A549 (cell line): ENCODE measurements at regions not wholly inside any gene's neighbourhood (a gene's known extent, or its start where the extent isn't known, plus 50 kb on each side); places are given as distances from the start of the nearest gene placed in this dataset.
A peak's percentile ranks its signal among the peaks of the same experiment; 100 is the strongest.

Source experiments
- ATAC-seq, 2 experiments: fragments of 200-7000 bp in 1 of 2; fragments of >200 bp in 1 of 2; cut with Nextera tagmentation in 1 of 2; cut with Tn5 transposase in 1 of 2; 3 replicates each; pipeline versions ENCODE4 v1.8.0 to v1.9.1; 2018 to 2020; ENCODE audit warnings: mild to moderate bottlenecking in 1 of 2, moderate library complexity in 1 of 2
- CTCF ChIA-PET: fragments of 300-600 bp; sonication (Branson Sonifier 250); formaldehyde crosslinking; extraction: SDS; loops from one replicate; lab custom pipeline; 2021; ENCODE audit warnings: antibody characterized with exemption, inconsistent platforms; lab: Yijun Ruan, JAX
- POLR2A ChIA-PET: fragments of 350-600 bp; formaldehyde crosslinking; extraction: SDS; loops from one replicate; lab custom pipeline; 2021; ENCODE audit warnings: antibody characterized with exemption, inconsistent platforms; lab: Yijun Ruan, JAX
- DNase-seq, 2 experiments: peaks; one replicate each; pipeline versions ENCODE4 v3.0.0 to v3.0.0-alpha.2; 2011 to 2016; ENCODE audit warnings: low read depth in 1 of 2, low spot score in 1 of 2
- FAIRE-seq: peaks from 2 replicates; lab custom pipeline; 2011; peaks lifted over from hg19 to GRCh38; lab: Jason Lieb, UNC
- H3K27ac ChIP-seq, 2 experiments: fragments of >200 bp; sonication (Bioruptor Twin); formaldehyde crosslinking; 3 replicates each; pipeline ENCODE4 v1.5.1; 2016 to 2017
- H3K4me1 ChIP-seq: fragments of >200 bp; sonication (Bioruptor Twin); formaldehyde crosslinking; 3 replicates; pipeline ENCODE4 v1.6.1; 2016
- H3K4me2 ChIP-seq: fragments of >200 bp; sonication (Bioruptor Twin); formaldehyde crosslinking; 3 replicates; pipeline ENCODE4 v1.6.1; 2016
- H3K4me3 ChIP-seq: fragments of >200 bp; sonication (Bioruptor Twin); formaldehyde crosslinking; 3 replicates; pipeline ENCODE4 v1.5.1; 2016
- H3K9me3 ChIP-seq: fragments of >200 bp; sonication (Bioruptor Twin); formaldehyde crosslinking; 3 replicates; pipeline ENCODE4 v1.6.1; 2016
- CBX2 ChIP-seq: fragments of 200-600 bp; sonication (generic); IDR thresholded peaks from 2 replicates; pipeline ENCODE4 v1.6.1; 2016; ENCODE audit warnings: low read depth, mild to moderate bottlenecking, borderline replicate concordance
- CBX8 ChIP-seq: fragments of 200-600 bp; sonication (generic); IDR thresholded peaks from 2 replicates; pipeline ENCODE4 v1.6.1; 2016
- ELK1 ChIP-seq: fragments of 150-350 bp; IDR thresholded peaks from 2 replicates; pipeline ENCODE4 v1.6.1; 2014; ENCODE audit warnings: low read depth, mild to moderate bottlenecking, low read length
- EP300 ChIP-seq, 2 experiments: fragments of >200 bp; sonication (Bioruptor Twin); formaldehyde crosslinking; IDR thresholded peaks; 2 replicates in 1 of 2; 3 replicates in 1 of 2; pipeline ENCODE4 v1.6.1; 2016 to 2017
- ESRRA ChIP-seq: fragments of 150-350 bp; IDR thresholded peaks from 2 replicates; pipeline ENCODE4 v1.6.1; 2014; ENCODE audit warnings: mild to moderate bottlenecking, low read length, borderline replicate concordance
- FOSB ChIP-seq: fragments of 250-450 bp; sonication (Bioruptor Pico); IDR thresholded peaks from 2 replicates; pipeline ENCODE4 v1.5.0; 2020; ENCODE audit warnings: mild to moderate bottlenecking, moderate library complexity
- FOSL2 ChIP-seq, 2 experiments: fragments of 450-650 bp in 1 of 2; fragments of >200 bp in 1 of 2; sonication (Bioruptor Twin) in 1 of 2; formaldehyde crosslinking; IDR thresholded peaks; 2 replicates each; pipeline versions ENCODE4 v1.5.0 to v1.6.1; 2016 to 2020; ENCODE audit warnings: mild to moderate bottlenecking in 1 of 2, moderate library complexity in 1 of 2
- FOXS1 ChIP-seq: fragments of 250-450 bp; sonication (Bioruptor Pico); IDR thresholded peaks from 2 replicates; pipeline ENCODE4 v1.5.0; 2020; ENCODE audit warnings: mild to moderate bottlenecking, moderate library complexity
- HES2 ChIP-seq: fragments of >200 bp; sonication (Bioruptor Twin); formaldehyde crosslinking; IDR thresholded peaks from 2 replicates; pipeline ENCODE4 v1.6.1; 2016
- HEYL ChIP-seq: fragments of 250-450 bp; sonication (Bioruptor Pico); IDR thresholded peaks from 2 replicates; pipeline ENCODE4 v1.8.0; 2021; ENCODE audit warnings: mild to moderate bottlenecking, moderate library complexity
- JUN ChIP-seq, 2 experiments: fragments of >200 bp; sonication (Bioruptor Twin); formaldehyde crosslinking; IDR thresholded peaks; 2 replicates in 1 of 2; 3 replicates in 1 of 2; pipeline ENCODE4 v1.6.1; 2016 to 2017
- KDM1A ChIP-seq: fragments of 200-600 bp; sonication (generic); IDR thresholded peaks from 2 replicates; pipeline ENCODE4 v1.6.1; 2016; ENCODE audit warnings: low read depth, mild to moderate bottlenecking
- MAZ ChIP-seq: fragments of 150-350 bp; IDR thresholded peaks from 2 replicates; pipeline ENCODE4 v1.6.1; 2014; ENCODE audit warnings: antibody characterized with exemption, low read depth, low read length, borderline replicate concordance
- MYC ChIP-seq: IDR thresholded peaks from 2 replicates; pipeline ENCODE4 v1.6.1; 2012; ENCODE audit warnings: mild to moderate bottlenecking, inconsistent platforms, low read length, improper control_type of control experiment, borderline replicate concordance
- NPAS2 ChIP-seq: fragments of 250-450 bp; sonication (Bioruptor Pico); IDR thresholded peaks from 2 replicates; pipeline ENCODE4 v1.8.0; 2022; ENCODE audit warnings: mild to moderate bottlenecking, moderate library complexity, borderline replicate concordance
- PBX3 ChIP-seq: IDR thresholded peaks from 2 replicates; pipeline ENCODE4 v1.6.1; 2012
- RARB ChIP-seq: fragments of 250-450 bp; sonication (Bioruptor Pico); IDR thresholded peaks from 2 replicates; pipeline ENCODE4 v1.8.0; 2021; ENCODE audit warnings: mild to moderate bottlenecking, moderate library complexity
- REST ChIP-seq: fragments of 200-600 bp; sonication (generic); IDR thresholded peaks from 2 replicates; pipeline ENCODE4 v1.6.1; 2016; ENCODE audit warnings: antibody characterized with exemption, mild to moderate bottlenecking, moderate library complexity
- RFX5 ChIP-seq: fragments of 450-650 bp; IDR thresholded peaks from 2 replicates; pipeline ENCODE4 v1.7.1; 2014; ENCODE audit warnings: antibody characterized with exemption, mild to moderate bottlenecking, moderate library complexity
- TFCP2L1 ChIP-seq: fragments of 250-450 bp; sonication (Bioruptor Pico); IDR thresholded peaks from 2 replicates; pipeline ENCODE4 v1.5.0; 2021; ENCODE audit warnings: mild to moderate bottlenecking
- TP53 ChIP-seq: fragments of 250-450 bp; sonication (Bioruptor Pico); IDR thresholded peaks from 2 replicates; pipeline ENCODE4 v1.5.0; 2021; ENCODE audit warnings: mild to moderate bottlenecking, moderate library complexity
- ZC3H11A ChIP-seq: fragments of 450-650 bp; IDR thresholded peaks from 2 replicates; pipeline ENCODE4 v1.6.1; 2014; ENCODE audit warnings: antibody characterized with exemption, mild to moderate bottlenecking
- WGBS: methylation state at CpG from one replicate; pipeline ENCODE4 v1.1.6; 2017; ENCODE audit errors: missing lambda C conversion rate; 5-methylcytosine and 5-hydroxymethylcytosine counted together

GRCh38 chr13:73939071-73939380 lies 195.2 kb downstream of the KLF12 start:
- H3K9me3 ChIP-seq: no peaks in the 10 kb centered on the region
- no peak overlapping the region for H3K4me3 ChIP-seq
- H3K4me2 ChIP-seq: peak overlapping the region; percentile 70
- ChIA-PET POLR2A (no interaction called here), CTCF (interaction anchor here (1.0 kb wide), 1 partner anchor 19 kb away, joined by 4 read pairs; no protein-coding TSS in a partner anchor)
- FAIRE-seq: no peak
- WGBS: 72% methylated on average over 3 of the region's 3 CpGs
- H3K27ac ChIP-seq: peak overlapping the region; percentile 21 to 80; a peak in 4 of 6 replicates
- TF ChIP-seq JUN (IDR thresholded peaks at IDR 0.05) (no peak), MYC (no peak), HES2 (no peak), EP300 (IDR thresholded peaks at IDR 0.05) (no peak), RARB (CRISPR knock-in tag) (no peak)
- DNase-seq: no peak
- ATAC-seq: peak in 1 of 2 experiments; percentile 56; a peak in 3 of 6 replicates
- peaks cover 33% of the 10 kb centered on the region for H3K4me1 ChIP-seq

- peak; percentile 83 for ATAC-seq
- Histone ChIP-seq H3K27ac (peak overlapping the region; percentile 32 to 80; a peak in 5 of 6 replicates), H3K4me1 (peaks cover 38% of the 10 kb centered on the region), H3K4me2 (peak overlapping the region; percentile 70), H3K4me3 (no peak overlapping the region), H3K9me3 (no peaks in the 10 kb centered on the region)
- ChIA-PET CTCF (interaction anchor here (0.5 to 1.0 kb wide), 2 partner anchors 18 to 773 kb away, joined by 3 to 4 read pairs; no protein-coding TSS in a partner anchor), POLR2A (no interaction called here)
- DNase-seq: peak; percentile 5 to 52
- no peak; the same call in 1 of the 2 replicates for TF ChIP-seq FOSL2 (IDR thresholded peaks at IDR 0.05)
- peak; percentile 54 for TF ChIP-seq FOSL2 (CRISPR knock-in tag; IDR thresholded peaks at IDR 0.05)
- no peak for TF ChIP-seq KDM1A
- 56% methylated on average over 10 of the region's 10 CpGs for WGBS
- FAIRE-seq: no peak
Observed at GRCh38 chr13:73938372-73939070, 195.7 kb downstream of the KLF12 start.

GRCh38 chr13:73937441-73937840 lies 196.8 kb downstream of the KLF12 start:
- FAIRE-seq: no peak
- ChIA-PET POLR2A (no interaction called here), CTCF (no interaction called here)

GRCh38 chr13:73935991-73936390 lies 198.2 kb downstream of the KLF12 start:
- no peak for ATAC-seq
- Histone ChIP-seq H3K9me3 (no peaks in the 10 kb centered on the region), H3K27ac (0 out of 6 replicates have a peak overlapping the region, but pooled peaks of 1 of the 2 experiments have one; percentile 32), H3K4me1 (peaks cover 46% of the 10 kb centered on the region), H3K4me2 (no peak overlapping the region), H3K4me3 (no peak overlapping the region)
- POLR2A ChIA-PET: no interaction called here
- no peak for DNase-seq
- CTCF ChIA-PET: no interaction called here
- 96% methylated on average over 3 of the region's 3 CpGs for WGBS
- no peak for FAIRE-seq
- TF ChIP-seq HEYL (no peak), RFX5 (no peak), FOXS1 (no peak), MAZ (no peak), CBX2 (no peak), TP53 (CRISPR knock-in tag) (no peak), REST (no peak), NPAS2 (CRISPR knock-in tag) (no peak), JUN (IDR thresholded peaks at IDR 0.05) (no peak), ESRRA (no peak)

More at GRCh38 chr13:73937441-73937840, 196.8 kb downstream of the KLF12 start:
- DNase-seq: no peak
- no peak for ATAC-seq
- 87% methylated on average over 1 of the region's 1 CpG for WGBS
- TF ChIP-seq CBX8 (no peak), TFCP2L1 (CRISPR knock-in tag) (no peak), ELK1 (no peak), FOSB (no peak), JUN (IDR thresholded peaks at IDR 0.05) (no peak), ESRRA (no peak), ZC3H11A (no peak), PBX3 (no peak)
- TF ChIP-seq, all 56 proteins: peak for 0
- no peaks in the 10 kb centered on the region for H3K9me3 ChIP-seq
- peaks cover 43% of the 10 kb centered on the region for H3K4me1 ChIP-seq
- no peak overlapping the region for H3K4me3 ChIP-seq
- peak overlapping the region in 1 of 2 experiments; percentile 80; a peak in 3 of 6 replicates for H3K27ac ChIP-seq
- peak overlapping the region; percentile 70; the same call in 2 of the 3 replicates for H3K4me2 ChIP-seq
